ENCODE measurements at regions not wholly inside any gene's neighbourhood (a gene's known extent, or its start where the extent isn't known, plus 50 kb on each side); places are given as distances from the start of the nearest gene placed in this dataset.

- H3K4me3 ChIP-seq = no peak overlapping the region
- intact Hi-C loops (cut with DNase I) = no loop called here
- no peaks in the 10 kb centered on the region for H3K4me1 ChIP-seq
- H3K9me3 ChIP-seq = no peaks in the 10 kb centered on the region
- DNase-seq = no peak
- H3K27ac ChIP-seq = no peak overlapping the region
- H3K27me3 ChIP-seq = no peaks in the 10 kb centered on the region
- no peak for TF ChIP-seq POLR2A (IDR thresholded peaks at IDR 0.05)
- H3K36me3 ChIP-seq = no peaks in the 10 kb centered on the region
Observed at GRCh38 chr21:27225151-27225550, 258.3 kb upstream of the ADAMTS5 start.

DNA sequence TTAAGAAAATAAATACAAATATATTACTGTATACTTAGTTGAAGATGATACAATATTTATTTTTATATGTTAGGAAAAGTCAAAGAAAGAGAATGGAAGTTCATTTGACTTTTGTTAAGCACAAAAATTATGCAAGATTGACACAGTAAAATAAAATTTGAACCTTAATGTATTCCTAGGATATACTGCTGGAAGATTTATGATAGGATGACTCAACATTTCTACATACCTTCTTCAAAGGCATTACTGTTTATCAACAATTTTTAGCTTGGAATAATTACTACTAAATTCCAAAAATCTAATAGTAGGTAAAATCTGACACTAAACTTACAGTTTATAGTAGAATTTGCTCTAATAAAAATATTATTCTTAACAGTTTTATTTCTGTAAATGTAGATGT lies 257.3 kb upstream of the ADAMTS5 start:
- Histone ChIP-seq H3K27me3 (no peaks in the 10 kb centered on the region), H3K27ac (no peak overlapping the region), H3K9me3 (no peaks in the 10 kb centered on the region), H3K4me3 (no peak overlapping the region), H3K4me1 (no peaks in the 10 kb centered on the region), H3K36me3 (no peaks in the 10 kb centered on the region)
- DNase-seq = no peak
- intact Hi-C loops (cut with DNase I) = no loop called here
- TF ChIP-seq POLR2A (IDR thresholded peaks at IDR 0.05) = no peak
- TF ChIP-seq, protein P1, sequence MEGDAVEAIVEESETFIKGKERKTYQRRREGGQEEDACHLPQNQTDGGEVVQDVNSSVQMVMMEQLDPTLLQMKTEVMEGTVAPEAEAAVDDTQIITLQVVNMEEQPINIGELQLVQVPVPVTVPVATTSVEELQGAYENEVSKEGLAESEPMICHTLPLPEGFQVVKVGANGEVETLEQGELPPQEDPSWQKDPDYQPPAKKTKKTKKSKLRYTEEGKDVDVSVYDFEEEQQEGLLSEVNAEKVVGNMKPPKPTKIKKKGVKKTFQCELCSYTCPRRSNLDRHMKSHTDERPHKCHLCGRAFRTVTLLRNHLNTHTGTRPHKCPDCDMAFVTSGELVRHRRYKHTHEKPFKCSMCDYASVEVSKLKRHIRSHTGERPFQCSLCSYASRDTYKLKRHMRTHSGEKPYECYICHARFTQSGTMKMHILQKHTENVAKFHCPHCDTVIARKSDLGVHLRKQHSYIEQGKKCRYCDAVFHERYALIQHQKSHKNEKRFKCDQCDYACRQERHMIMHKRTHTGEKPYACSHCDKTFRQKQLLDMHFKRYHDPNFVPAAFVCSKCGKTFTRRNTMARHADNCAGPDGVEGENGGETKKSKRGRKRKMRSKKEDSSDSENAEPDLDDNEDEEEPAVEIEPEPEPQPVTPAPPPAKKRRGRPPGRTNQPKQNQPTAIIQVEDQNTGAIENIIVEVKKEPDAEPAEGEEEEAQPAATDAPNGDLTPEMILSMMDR (IDR thresholded peaks at IDR 0.05) = no peak

DNA sequence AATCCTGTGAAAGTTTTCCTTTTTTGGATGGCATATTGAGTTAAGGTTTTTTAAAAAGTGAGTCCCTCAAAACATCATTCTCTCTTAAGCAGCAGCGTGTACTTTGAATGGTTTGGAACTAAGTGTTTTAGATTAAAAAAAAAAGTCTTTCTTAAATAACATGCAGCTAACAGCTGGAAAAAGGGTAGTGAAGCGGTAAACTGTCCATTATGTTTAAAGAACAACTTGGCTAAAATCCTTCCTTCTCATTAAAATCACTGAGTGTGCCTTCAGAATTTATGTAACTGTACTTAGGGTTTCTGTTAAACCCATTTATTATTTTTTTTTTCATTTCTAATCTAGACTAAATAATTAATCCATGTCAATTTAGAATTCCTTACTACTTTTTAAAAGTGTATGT lies 254.2 kb upstream of the ADAMTS5 start:
- WGBS, 2 donors = 77 to 80% methylated on average over 2 of the region's 2 CpGs
- H3K4me3 ChIP-seq = no peak overlapping the region
- no peaks in the 10 kb centered on the region for H3K9me3 ChIP-seq
- no peaks in the 10 kb centered on the region for H3K4me1 ChIP-seq
- H3K27me3 ChIP-seq = no peaks in the 10 kb centered on the region
- TF ChIP-seq, protein P1 (IDR thresholded peaks at IDR 0.05) = no peak
- no peak for TF ChIP-seq POLR2A (IDR thresholded peaks at IDR 0.05)
- intact Hi-C loops (cut with DNase I) = no loop called here
- DNase-seq = no peak
- H3K27ac ChIP-seq = no peak overlapping the region
- no peaks in the 10 kb centered on the region for H3K36me3 ChIP-seq

GRCh38 chr21:27220416-27220815 lies 253.5 kb upstream of the ADAMTS5 start:
- intact Hi-C loops (cut with DNase I) = no loop called here
- DNase-seq = no peak
- Histone ChIP-seq H3K9me3 (no peaks in the 10 kb centered on the region), H3K36me3 (no peaks in the 10 kb centered on the region), H3K4me1 (no peaks in the 10 kb centered on the region), H3K4me3 (no peak overlapping the region), H3K27me3 (no peaks in the 10 kb centered on the region), H3K27ac (no peak overlapping the region)
- TF ChIP-seq, protein P1 (IDR thresholded peaks at IDR 0.05) = no peak
- TF ChIP-seq POLR2A (IDR thresholded peaks at IDR 0.05) = no peak

- Histone ChIP-seq H3K27me3 (no peaks in the 10 kb centered on the region), H3K36me3 (no peaks in the 10 kb centered on the region), H3K9me3 (no peaks in the 10 kb centered on the region), H3K27ac (no peak overlapping the region), H3K4me1 (no peaks in the 10 kb centered on the region), H3K4me3 (no peak overlapping the region)
- 44 to 60% methylated on average over 2 of the region's 2 CpGs for WGBS, 2 donors
- intact Hi-C loops (cut with DNase I) = no loop called here
- TF ChIP-seq, protein P1 (IDR thresholded peaks at IDR 0.05) = no peak
- no peak for TF ChIP-seq POLR2A (IDR thresholded peaks at IDR 0.05)
- DNase-seq = no peak
Observed at GRCh38 chr21:27219068-27219467, 252.2 kb upstream of the ADAMTS5 start.

- H3K36me3 ChIP-seq = no peaks in the 10 kb centered on the region
- intact Hi-C loops (cut with DNase I) = no loop called here
- no peak overlapping the region for H3K27ac ChIP-seq
- no peak overlapping the region for H3K4me3 ChIP-seq
- H3K27me3 ChIP-seq = no peaks in the 10 kb centered on the region
- DNase-seq = no peak
- no peaks in the 10 kb centered on the region for H3K9me3 ChIP-seq
- TF ChIP-seq, protein P1 (IDR thresholded peaks at IDR 0.05) = no peak
- no peak for TF ChIP-seq POLR2A (IDR thresholded peaks at IDR 0.05)
- no peaks in the 10 kb centered on the region for H3K4me1 ChIP-seq
Observed at GRCh38 chr21:27213303-27213702, 246.4 kb upstream of the ADAMTS5 start.
